Thyroid gland (tissue), 4 donors: ENCODE measurements at regions not wholly inside any gene's neighbourhood (a gene's known extent, or its start where the extent isn't known, plus 50 kb on each side); places are given as distances from the start of the nearest gene placed in this dataset.
"Not testable (repeated sequence)": the region's sequence is repeated elsewhere in the genome, so short reads cannot be mapped to it uniquely, and the experiment has no call there.

Experiments
- POLR2A ChIP-seq, 2 donors: fragments of 450-650 bp; IDR thresholded peaks; one replicate each; pipeline ENCODE4 v1.6.1; 2017; ENCODE audit warnings: antibody characterized with exemption in 2 of 2, mild to moderate bottlenecking in 2 of 2, moderate library complexity in 1 of 2
- TF ChIP-seq, protein P1 (sequence below), 6 experiments: fragments of 200-600 bp in 3 of 6; fragments of 450-650 bp in 3 of 6; sonication (generic) in 3 of 6; IDR thresholded peaks; one replicate each; pipeline ENCODE4 v1.5.1; 2016 to 2019; ENCODE audit warnings: antibody characterized with exemption in 6 of 6, mild to moderate bottlenecking in 2 of 6, inconsistent platforms in 1 of 6, moderate library complexity in 1 of 6

DNA sequence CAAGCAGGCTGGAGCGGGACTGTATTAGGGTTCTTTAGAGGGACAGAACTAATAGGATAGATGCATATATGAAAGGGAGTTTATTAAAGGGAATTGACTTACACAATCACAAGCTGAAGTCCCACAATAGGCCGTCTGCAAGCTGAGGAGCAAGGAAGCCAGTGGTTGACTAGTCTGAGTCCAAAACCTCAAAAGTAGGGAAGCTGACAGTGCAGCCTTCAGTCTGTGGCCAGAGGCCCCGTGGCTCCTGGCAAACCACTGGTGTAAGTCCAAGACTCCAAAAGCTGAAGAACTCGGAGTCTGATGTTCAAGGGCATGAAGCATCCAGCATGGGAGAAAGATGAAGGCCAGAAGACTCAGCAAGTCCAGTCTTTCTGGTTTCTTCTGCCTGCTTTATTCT, 281.8 kb downstream of the QKI start:
- not testable (repeated sequence) for TF ChIP-seq POLR2A (IDR thresholded peaks at IDR 0.05)
- TF ChIP-seq, protein P1, sequence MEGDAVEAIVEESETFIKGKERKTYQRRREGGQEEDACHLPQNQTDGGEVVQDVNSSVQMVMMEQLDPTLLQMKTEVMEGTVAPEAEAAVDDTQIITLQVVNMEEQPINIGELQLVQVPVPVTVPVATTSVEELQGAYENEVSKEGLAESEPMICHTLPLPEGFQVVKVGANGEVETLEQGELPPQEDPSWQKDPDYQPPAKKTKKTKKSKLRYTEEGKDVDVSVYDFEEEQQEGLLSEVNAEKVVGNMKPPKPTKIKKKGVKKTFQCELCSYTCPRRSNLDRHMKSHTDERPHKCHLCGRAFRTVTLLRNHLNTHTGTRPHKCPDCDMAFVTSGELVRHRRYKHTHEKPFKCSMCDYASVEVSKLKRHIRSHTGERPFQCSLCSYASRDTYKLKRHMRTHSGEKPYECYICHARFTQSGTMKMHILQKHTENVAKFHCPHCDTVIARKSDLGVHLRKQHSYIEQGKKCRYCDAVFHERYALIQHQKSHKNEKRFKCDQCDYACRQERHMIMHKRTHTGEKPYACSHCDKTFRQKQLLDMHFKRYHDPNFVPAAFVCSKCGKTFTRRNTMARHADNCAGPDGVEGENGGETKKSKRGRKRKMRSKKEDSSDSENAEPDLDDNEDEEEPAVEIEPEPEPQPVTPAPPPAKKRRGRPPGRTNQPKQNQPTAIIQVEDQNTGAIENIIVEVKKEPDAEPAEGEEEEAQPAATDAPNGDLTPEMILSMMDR (IDR thresholded peaks at IDR 0.05), result not testable (repeated sequence)
